GM23338 (cell line): ENCODE measurements at regions not wholly inside any gene's neighbourhood (a gene's known extent, or its start where the extent isn't known, plus 50 kb on each side); places are given as distances from the start of the nearest gene placed in this dataset.

Source experiments
- ATAC-seq: fragments of 200-7000 bp; cut with Tn5 transposase; 3 replicates; pipeline ENCODE4 v1.9.1; 2020
- DNase-seq: peaks from one replicate; pipeline ENCODE4 v3.0.0-alpha.2; 2015; ENCODE audit warnings: low spot score
- H2AFZ ChIP-seq: fragments of 200-600 bp; sonication (generic); 2 replicates; pipeline ENCODE4 v1.8.0; 2016; ENCODE audit warnings: antibody characterized with exemption, mild to moderate bottlenecking, moderate library complexity
- H3F3A ChIP-seq: fragments of 200-600 bp; sonication (generic); replicated peaks from 2 replicates; pipeline ENCODE4 v1.8.0; 2017; ENCODE audit warnings: antibody characterized with exemption, mixed run types, low read depth
- H3K27ac ChIP-seq: fragments of 200-600 bp; sonication (generic); 2 replicates; pipeline ENCODE4 v1.6.1; 2016; ENCODE audit warnings: low read depth
- H3K27me3 ChIP-seq: fragments of 200-600 bp; sonication (generic); 2 replicates; pipeline ENCODE4 v1.8.0; 2016; ENCODE audit warnings: mild to moderate bottlenecking, mixed run types, moderate library complexity; ENCODE audit not compliant: insufficient read depth
- H3K36me3 ChIP-seq: fragments of 200-600 bp; sonication (generic); 2 replicates; pipeline ENCODE4 v1.8.0; 2016; ENCODE audit warnings: mild to moderate bottlenecking; ENCODE audit not compliant: insufficient read depth
- H3K4me1 ChIP-seq: fragments of 200-600 bp; sonication (generic); 2 replicates; pipeline ENCODE4 v1.8.0; 2016; ENCODE audit warnings: mild to moderate bottlenecking, moderate library complexity; ENCODE audit not compliant: insufficient read depth
- H3K4me2 ChIP-seq: fragments of 200-600 bp; sonication (generic); 2 replicates; pipeline ENCODE4 v1.7.1; 2017; ENCODE audit warnings: mixed run types
- H3K4me3 ChIP-seq: fragments of 200-600 bp; sonication (generic); 2 replicates; pipeline ENCODE4 v1.6.1; 2016; ENCODE audit warnings: mixed run types
- H3K79me2 ChIP-seq: fragments of 200-600 bp; sonication (generic); replicated peaks from 2 replicates; pipeline ENCODE4 v1.8.0; 2017; ENCODE audit warnings: mild to moderate bottlenecking; ENCODE audit not compliant: insufficient read depth
- H3K9me2 ChIP-seq: fragments of 200-600 bp; sonication (generic); 2 replicates; pipeline ENCODE4 v1.8.0; 2017; ENCODE audit not compliant: insufficient read depth
- H4K20me1 ChIP-seq: fragments of 200-600 bp; sonication (generic); replicated peaks from 2 replicates; pipeline ENCODE4 v1.8.0; 2017; ENCODE audit warnings: mild to moderate bottlenecking; ENCODE audit not compliant: insufficient read depth
- H3K27ac Mint-ChIP-seq: 2 replicates; pipeline ENCODE4 v1.8.0; 2020; ENCODE audit warnings: inconsistent platforms, mild to moderate bottlenecking, moderate library complexity, mixed read lengths
- H3K27me3 Mint-ChIP-seq: 3 replicates; pipeline ENCODE4 v1.8.0; 2022; ENCODE audit warnings: low read depth, mild to moderate bottlenecking, moderate library complexity, mixed read lengths, inconsistent platforms; ENCODE audit not compliant: insufficient read depth, poor library complexity
- H3K36me3 Mint-ChIP-seq: 3 replicates; pipeline ENCODE4 v1.8.0; 2021; ENCODE audit warnings: low read depth, mild to moderate bottlenecking, inconsistent platforms, moderate library complexity, mixed read lengths
- H3K4me1 Mint-ChIP-seq: 3 replicates; pipeline ENCODE4 v1.8.0; 2020; ENCODE audit warnings: mild to moderate bottlenecking, inconsistent platforms, mixed read lengths
- H3K4me3 Mint-ChIP-seq: 3 replicates; pipeline ENCODE4 v1.8.0; 2021; ENCODE audit warnings: moderate library complexity, mild to moderate bottlenecking, inconsistent platforms, mixed read lengths
- H3K9me3 Mint-ChIP-seq: 3 replicates; pipeline ENCODE4 v1.8.0; 2020; ENCODE audit warnings: moderate library complexity, mild to moderate bottlenecking, inconsistent platforms, mixed read lengths
- CREB1 ChIP-seq: fragments of 250-450 bp; sonication (Bioruptor Pico); IDR thresholded peaks from 2 replicates; pipeline ENCODE4 v1.5.0; 2020; ENCODE audit warnings: low read depth, mild to moderate bottlenecking, moderate library complexity
- CTCF ChIP-seq, 2 experiments: fragments of 200-600 bp in 1 of 2; sonication (generic) in 1 of 2; conservative IDR thresholded peaks; 2 replicates each; pipeline versions ENCODE4 v1.5.1 to v1.6.1; 2016 to 2017; ENCODE audit warnings: antibody characterized with exemption in 2 of 2, low read depth in 2 of 2, mild to moderate bottlenecking in 2 of 2, moderate library complexity in 1 of 2
- ETS1 ChIP-seq: IDR thresholded peaks from 2 replicates; pipeline ENCODE4 v1.6.1; 2016; ENCODE audit warnings: antibody characterized with exemption
- EZH2 ChIP-seq: fragments of 200-600 bp; sonication (generic); IDR thresholded peaks from one replicate; pipeline ENCODE4 v1.8.0; 2017; ENCODE audit warnings: antibody characterized with exemption, mild to moderate bottlenecking, low read depth; ENCODE audit not compliant: unreplicated experiment
- EZH2phosphoT487 ChIP-seq: fragments of 200-600 bp; sonication (generic); IDR thresholded peaks from one replicate; pipeline ENCODE4 v1.8.1; 2018; ENCODE audit warnings: antibody characterized with exemption; ENCODE audit not compliant: unreplicated experiment
- JUNB ChIP-seq: IDR thresholded peaks from one replicate; pipeline ENCODE4 v1.6.1; 2016; ENCODE audit warnings: antibody characterized with exemption; ENCODE audit not compliant: unreplicated experiment
- NANOG ChIP-seq: IDR thresholded peaks from 2 replicates; pipeline ENCODE4 v1.6.1; 2016; ENCODE audit warnings: antibody characterized with exemption, borderline replicate concordance
- POLR2AphosphoS5 ChIP-seq: IDR thresholded peaks from 2 replicates; pipeline ENCODE4 v1.6.1; 2016; ENCODE audit warnings: antibody characterized with exemption, low read depth
- REST ChIP-seq: IDR thresholded peaks from one replicate; pipeline ENCODE4 v1.6.1; 2018; ENCODE audit warnings: antibody characterized with exemption; ENCODE audit not compliant: unreplicated experiment
- STAT1 ChIP-seq: IDR thresholded peaks from one replicate; pipeline ENCODE4 v1.6.1; 2016; ENCODE audit warnings: antibody characterized with exemption; ENCODE audit not compliant: unreplicated experiment
- ZNF114 ChIP-seq: fragments of 250-450 bp; sonication (Bioruptor Pico); IDR thresholded peaks from 2 replicates; pipeline ENCODE4 v1.5.0; 2020; ENCODE audit warnings: mild to moderate bottlenecking, moderate library complexity
- ZNF331 ChIP-seq: fragments of 250-450 bp; sonication (Bioruptor Pico); IDR thresholded peaks from 2 replicates; pipeline ENCODE4 v1.5.0; 2020; ENCODE audit warnings: low read depth, mild to moderate bottlenecking, moderate library complexity
- ZNF462 ChIP-seq: fragments of 250-450 bp; sonication (Bioruptor Pico); IDR thresholded peaks from 2 replicates; pipeline ENCODE4 v1.5.0; 2020; ENCODE audit warnings: mild to moderate bottlenecking, moderate library complexity

- H3K36me3 Mint-ChIP-seq = no peaks in the 10 kb centered on the region
- no peaks in the 10 kb centered on the region for H3K79me2 ChIP-seq
- H3K9me2 ChIP-seq = no peaks in the 10 kb centered on the region
- H3K27me3 Mint-ChIP-seq = peaks cover 10% of the 10 kb centered on the region
- DNase-seq (no peak), ATAC-seq (peak; percentile 54)
- H3K27me3 ChIP-seq = no peaks in the 10 kb centered on the region
- TF ChIP-seq ZNF462 (no peak), ZNF114 (no peak), CREB1 (CRISPR knock-in tag) (no peak), ZNF331 (CRISPR knock-in tag) (no peak), EZH2 (no peak), REST (no peak), JUNB (no peak), EZH2phosphoT487 (no peak), POLR2AphosphoS5 (no peak), CTCF (conservative IDR thresholded peaks at IDR 0.05; ENCODE audit: low read depth in 2 of 2) (no peak), NANOG (no peak), STAT1 (no peak), ETS1 (no peak)
- no peak overlapping the region for H3K27ac ChIP-seq
- no peaks in the 10 kb centered on the region for H3K4me1 Mint-ChIP-seq
- no peak overlapping the region; the same call in 1 of the 2 replicates for H2AFZ ChIP-seq
- H3K36me3 ChIP-seq = no peaks in the 10 kb centered on the region
- H3K9me3 Mint-ChIP-seq = no peaks in the 10 kb centered on the region; the same call in 2 of the 3 replicates
- H3K4me3 Mint-ChIP-seq = no peak overlapping the region
- no peak overlapping the region for H3K4me3 ChIP-seq
- no peaks in the 10 kb centered on the region for H3K4me1 ChIP-seq
- H3K4me2 ChIP-seq = no peak overlapping the region
- no peaks in the 10 kb centered on the region for H3F3A ChIP-seq
- no peak overlapping the region for H3K27ac Mint-ChIP-seq
- no peaks in the 10 kb centered on the region for H4K20me1 ChIP-seq
Observed at GRCh38 chr5:1660001-1660400, 136.2 kb upstream of the LPCAT1 start.
